HG03064 (cell line): ENCODE measurements at regions not wholly inside any gene's neighbourhood (a gene's known extent, or its start where the extent isn't known, plus 50 kb on each side); places are given as distances from the start of the nearest gene placed in this dataset.
"Not testable (repeated sequence)": the region's sequence is repeated elsewhere in the genome, so short reads cannot be mapped to it uniquely, and the experiment has no call there.

Source experiments
- ATAC-seq: cut with Tn5 transposase; IDR thresholded peaks from one replicate; pipeline ENCODE4 v1.9.1; 2021; ENCODE audit warnings: low read depth; ENCODE audit not compliant: unreplicated experiment

GRCh38 chr9:115758441-115758840, 395.1 kb upstream of the PAPPA start:
- no peak for ATAC-seq

- ATAC-seq, result no peak
Measured at GRCh38 chr9:115759426-115759825, 394.2 kb upstream of the PAPPA start.

- no peak for ATAC-seq
Measured at GRCh38 chr9:115764645-115765044, 388.9 kb upstream of the PAPPA start.

- ATAC-seq, result no peak
Measured at GRCh38 chr9:115765060-115765459, 388.5 kb upstream of the PAPPA start.

GRCh38 chr9:115766370-115766955, 387.1 kb upstream of the PAPPA start:
- ATAC-seq, result no peak

- ATAC-seq, result no peak
Measured at GRCh38 chr9:115770521-115770920, 383.1 kb upstream of the PAPPA start.

GRCh38 chr9:115775659-115776058, 377.9 kb upstream of the PAPPA start:
- no peak for ATAC-seq

- no peak for ATAC-seq
Measured at GRCh38 chr9:115777610-115778009, 376.0 kb upstream of the PAPPA start.

- ATAC-seq, result no peak
Measured at GRCh38 chr9:115781070-115781736, 372.4 kb upstream of the PAPPA start.

GRCh38 chr9:115786321-115786720, 367.3 kb upstream of the PAPPA start:
- ATAC-seq, result no peak

GRCh38 chr9:115790520-115790919, 363.1 kb upstream of the PAPPA start:
- no peak for ATAC-seq

- ATAC-seq, result no peak
Measured at GRCh38 chr9:115794921-115795475, 358.6 kb upstream of the PAPPA start.

- no peak for ATAC-seq
Measured at GRCh38 chr9:115799734-115800133, 353.9 kb upstream of the PAPPA start.

GRCh38 chr9:115804206-115804605, 349.4 kb upstream of the PAPPA start:
- ATAC-seq, result no peak

- no peak for ATAC-seq
Measured at GRCh38 chr9:115808108-115808507, 345.5 kb upstream of the PAPPA start.

- no peak for ATAC-seq
Measured at GRCh38 chr9:115808695-115809094, 344.9 kb upstream of the PAPPA start.

GRCh38 chr9:115810166-115810565, 343.4 kb upstream of the PAPPA start:
- ATAC-seq, result no peak

GRCh38 chr9:115814081-115814480, 339.5 kb upstream of the PAPPA start:
- no peak for ATAC-seq

GRCh38 chr9:115815786-115816185, 337.8 kb upstream of the PAPPA start:
- ATAC-seq, result no peak

GRCh38 chr9:115818651-115819050, 334.9 kb upstream of the PAPPA start:
- ATAC-seq, result not testable (repeated sequence)

- no peak for ATAC-seq
Measured at GRCh38 chr9:115832031-115832430, 321.6 kb upstream of the PAPPA start.

- ATAC-seq, result no peak
Measured at GRCh38 chr9:115837618-115838017, 316.0 kb upstream of the PAPPA start.
